RPMI8226 (cell line): ENCODE measurements at regions not wholly inside any gene's neighbourhood (a gene's known extent, or its start where the extent isn't known, plus 50 kb on each side); places are given as distances from the start of the nearest gene placed in this dataset.

Experiments used
- DNase-seq: peaks from one replicate; pipeline ENCODE4 v3.0.0-alpha.2; 2015

DNA sequence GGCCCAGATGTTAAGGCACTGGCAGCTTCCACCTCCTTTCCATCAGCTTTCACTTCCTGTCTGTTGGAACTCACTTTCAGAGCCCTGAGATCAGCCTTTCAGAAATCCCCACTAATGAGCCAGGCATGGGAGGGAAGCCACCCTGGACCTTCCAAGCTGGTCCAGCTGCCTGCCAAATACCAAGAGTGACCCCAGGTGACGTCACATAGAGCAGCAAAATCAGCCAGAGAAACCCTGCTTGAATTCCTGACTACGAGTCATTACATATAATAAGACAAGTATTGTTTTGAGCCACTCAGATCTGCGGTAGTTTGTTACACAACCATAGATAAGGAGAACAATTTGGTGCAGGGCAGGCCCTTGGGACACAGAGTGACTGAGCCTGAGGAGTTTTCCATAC, 556.0 kb upstream of the JAG1 start:
- DNase-seq: no peak

DNA sequence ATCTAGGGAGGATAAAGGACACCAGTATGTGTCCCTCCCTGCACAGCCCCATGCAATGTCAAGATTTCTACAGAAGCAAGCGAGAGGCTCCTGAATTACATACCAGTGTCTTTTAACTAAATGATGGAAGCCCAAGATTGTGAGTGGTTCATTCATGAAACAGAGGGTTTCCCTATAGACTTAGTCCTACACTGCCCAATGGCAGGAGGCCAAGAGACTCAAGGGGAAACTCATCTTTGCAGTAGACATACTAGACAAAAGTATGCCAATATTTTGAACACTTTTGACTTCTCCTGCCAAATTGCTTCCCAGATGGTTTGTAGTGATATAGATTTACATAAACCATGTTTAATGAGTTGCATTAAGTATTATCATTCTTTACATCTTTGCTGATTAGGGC, 557.2 kb upstream of the JAG1 start:
- DNase-seq: no peak

DNA sequence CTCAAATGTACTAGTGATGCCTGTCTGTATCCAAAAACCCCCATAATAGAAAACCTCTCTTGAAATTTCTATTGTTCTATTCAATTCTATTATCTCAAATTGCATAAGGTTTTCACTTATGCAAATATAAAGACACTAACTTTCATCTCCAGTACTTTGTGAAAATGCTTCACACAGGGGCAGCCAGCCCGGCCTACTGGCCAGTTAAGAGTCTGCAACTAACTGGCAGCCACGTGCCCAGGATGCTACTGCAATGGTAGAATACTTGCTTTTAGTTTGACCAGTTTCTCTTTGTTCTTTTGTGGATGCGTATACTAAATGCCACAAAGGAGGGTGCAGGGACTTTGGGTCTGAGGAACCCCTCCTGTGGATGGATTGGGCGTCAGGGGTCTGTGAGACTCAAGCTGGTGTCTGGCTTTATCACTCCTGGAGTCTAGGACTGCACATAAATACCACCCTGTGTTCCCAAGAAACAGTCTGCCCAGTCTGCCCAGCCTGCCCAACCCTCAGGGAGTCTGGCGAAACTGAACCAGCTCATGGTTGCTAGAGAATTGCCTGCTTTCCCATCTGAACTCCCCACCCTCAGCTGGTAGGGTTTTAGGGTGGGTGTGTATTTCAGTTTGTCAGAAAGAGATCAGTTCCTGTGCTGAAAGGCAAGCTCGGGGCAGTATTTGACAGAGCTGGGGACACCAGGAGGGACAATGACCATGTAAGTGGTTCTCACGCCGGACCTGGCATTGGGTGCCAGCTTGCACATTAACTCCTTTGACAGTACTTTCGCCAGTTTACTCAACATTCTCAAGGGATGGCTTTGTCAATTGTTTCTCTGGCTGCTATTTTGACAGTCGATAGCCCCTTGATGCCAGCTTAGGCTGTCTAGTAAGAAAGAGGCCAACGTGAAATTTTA, 558.2 kb upstream of the JAG1 start:
- no peak for DNase-seq

DNA sequence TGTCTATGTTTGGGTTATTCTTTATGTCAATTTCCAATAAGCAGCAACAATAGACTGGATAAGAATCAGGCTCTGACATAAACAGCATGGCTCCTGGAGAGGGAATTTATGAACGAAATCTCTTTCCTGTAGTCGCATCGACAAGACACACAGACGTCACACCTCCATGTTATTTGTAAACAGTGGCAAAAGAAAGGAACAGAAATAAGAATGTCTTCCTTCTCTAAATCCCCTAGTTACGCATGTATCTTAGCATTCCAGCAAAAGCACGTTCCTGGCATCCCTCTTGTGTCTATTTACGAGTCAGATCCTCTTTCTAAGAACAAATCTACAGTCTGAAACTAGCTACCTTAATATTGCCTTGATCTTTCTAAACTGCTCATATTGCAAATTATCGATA, 559.1 kb upstream of the JAG1 start:
- DNase-seq: no peak

DNA sequence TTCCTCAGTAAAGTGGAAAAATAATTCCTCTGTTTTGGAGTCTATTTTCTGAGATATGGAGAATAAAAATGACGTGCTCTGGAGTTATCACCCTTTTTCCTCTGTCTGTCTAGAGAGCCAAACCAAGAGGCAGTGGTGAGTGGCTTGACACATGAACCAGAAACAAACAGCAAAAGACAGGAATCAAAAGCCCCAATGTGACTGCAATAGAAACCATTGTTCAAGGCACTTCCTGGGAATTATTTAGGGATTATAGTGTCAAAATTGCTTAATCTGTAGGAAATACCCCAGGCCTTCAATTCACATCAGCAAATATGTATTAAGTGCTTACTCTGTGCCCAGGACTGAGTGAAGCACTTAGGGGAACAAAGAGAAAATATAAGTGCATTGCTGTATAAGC, 560.4 kb upstream of the JAG1 start:
- DNase-seq: no peak

DNA sequence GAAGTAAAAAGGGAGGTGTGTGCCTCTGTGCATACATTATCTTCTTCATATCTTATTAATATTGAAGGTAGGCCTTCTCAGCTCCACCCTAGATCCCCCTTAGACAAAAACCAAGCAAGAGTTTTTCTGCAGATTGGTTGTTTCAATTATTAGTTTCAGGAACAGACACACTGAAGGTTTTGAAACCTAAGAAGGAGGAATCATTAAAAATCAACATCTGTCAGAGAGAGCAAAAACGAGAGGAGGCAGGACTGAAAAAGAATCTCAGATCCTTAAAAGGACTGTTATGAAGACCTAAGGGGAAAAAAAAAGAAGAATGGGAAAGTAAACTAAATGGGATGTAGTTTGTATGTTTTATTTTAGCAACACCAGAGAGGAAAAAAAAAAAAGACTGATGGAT, 560.8 kb upstream of the JAG1 start:
- DNase-seq: no peak

DNA sequence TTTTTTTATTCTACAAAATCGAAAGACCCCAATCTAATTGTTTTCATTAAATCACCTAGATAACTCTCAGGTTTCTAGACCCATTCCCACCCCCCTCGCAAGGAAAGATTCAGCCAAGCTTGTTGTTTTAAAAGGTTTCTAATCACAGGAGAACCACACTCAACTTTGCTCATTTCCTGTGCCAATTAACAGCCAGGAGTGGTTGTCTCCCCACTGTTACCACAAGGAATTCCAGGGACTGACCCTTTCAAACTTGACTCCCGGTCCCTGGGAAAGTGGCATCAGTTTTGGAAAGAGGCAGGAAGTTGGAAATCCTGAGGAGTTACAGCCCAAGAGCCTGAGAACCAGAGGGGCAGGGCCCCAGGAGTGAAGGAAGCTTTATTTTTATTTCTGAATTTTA, 561.3 kb upstream of the JAG1 start:
- DNase-seq: no peak

DNA sequence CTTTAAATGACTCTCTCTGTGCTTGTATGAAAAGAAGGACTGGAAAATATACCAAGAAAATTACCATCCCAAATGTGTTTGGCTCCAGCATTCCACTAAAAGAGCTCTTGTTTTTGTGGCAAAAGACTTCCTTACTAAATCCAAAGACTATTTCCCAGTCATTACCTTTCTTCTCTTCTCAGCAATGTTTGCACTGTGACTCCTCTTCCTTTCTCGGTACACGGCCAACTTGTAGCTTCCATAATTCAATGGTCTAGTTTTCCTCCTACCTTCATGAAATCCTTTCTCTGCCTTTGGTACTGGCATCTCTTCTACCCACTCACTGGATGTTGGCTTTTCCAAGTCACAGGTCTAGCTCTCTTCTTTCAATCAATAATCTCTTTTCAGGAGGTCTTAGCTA, 568.5 kb upstream of the JAG1 start:
- DNase-seq: no peak

DNA sequence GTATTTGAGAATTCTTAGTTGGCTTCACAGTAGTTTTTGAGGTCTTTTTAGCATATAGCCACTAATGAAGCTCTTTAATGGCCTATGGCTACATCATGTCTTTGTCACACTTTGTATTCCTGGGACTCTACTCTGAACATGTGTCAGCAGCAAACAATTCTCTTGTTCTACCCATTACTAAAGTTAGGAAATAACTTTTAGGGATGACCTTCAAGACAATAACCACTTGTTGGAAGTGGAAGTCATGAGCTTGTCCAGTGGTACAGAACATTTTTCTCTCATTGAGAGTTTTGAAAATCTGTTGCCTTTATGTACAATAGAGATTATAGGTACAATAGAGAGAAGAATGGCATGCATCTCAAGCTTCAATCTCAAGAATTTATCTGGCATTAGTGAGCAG, 571.6 kb upstream of the JAG1 start:
- no peak for DNase-seq

DNA sequence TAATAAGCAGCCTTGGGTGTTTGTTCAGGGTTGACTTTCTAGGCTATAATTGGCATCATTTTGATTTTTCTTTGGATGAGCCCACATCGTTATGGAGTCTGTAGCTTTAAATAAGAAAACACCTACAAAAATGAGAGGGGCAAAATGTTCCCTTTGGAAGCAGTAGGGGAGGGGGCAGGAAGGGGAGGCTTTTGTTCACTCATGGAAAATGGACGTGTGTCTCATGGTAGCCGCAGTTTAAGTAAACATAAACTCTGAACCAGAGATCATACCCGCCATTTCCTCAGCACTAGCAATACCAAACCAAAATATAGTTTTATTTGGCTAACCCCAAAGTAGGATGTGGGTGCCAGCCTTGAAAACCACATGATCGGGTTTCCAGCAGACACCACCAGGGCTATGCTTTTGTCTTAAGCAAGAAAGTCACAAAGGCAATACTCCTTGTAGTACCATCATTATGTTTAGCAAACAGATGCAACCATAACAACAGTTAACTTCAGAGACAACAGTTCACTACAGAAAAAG, 572.5 kb upstream of the JAG1 start:
- no peak for DNase-seq

DNA sequence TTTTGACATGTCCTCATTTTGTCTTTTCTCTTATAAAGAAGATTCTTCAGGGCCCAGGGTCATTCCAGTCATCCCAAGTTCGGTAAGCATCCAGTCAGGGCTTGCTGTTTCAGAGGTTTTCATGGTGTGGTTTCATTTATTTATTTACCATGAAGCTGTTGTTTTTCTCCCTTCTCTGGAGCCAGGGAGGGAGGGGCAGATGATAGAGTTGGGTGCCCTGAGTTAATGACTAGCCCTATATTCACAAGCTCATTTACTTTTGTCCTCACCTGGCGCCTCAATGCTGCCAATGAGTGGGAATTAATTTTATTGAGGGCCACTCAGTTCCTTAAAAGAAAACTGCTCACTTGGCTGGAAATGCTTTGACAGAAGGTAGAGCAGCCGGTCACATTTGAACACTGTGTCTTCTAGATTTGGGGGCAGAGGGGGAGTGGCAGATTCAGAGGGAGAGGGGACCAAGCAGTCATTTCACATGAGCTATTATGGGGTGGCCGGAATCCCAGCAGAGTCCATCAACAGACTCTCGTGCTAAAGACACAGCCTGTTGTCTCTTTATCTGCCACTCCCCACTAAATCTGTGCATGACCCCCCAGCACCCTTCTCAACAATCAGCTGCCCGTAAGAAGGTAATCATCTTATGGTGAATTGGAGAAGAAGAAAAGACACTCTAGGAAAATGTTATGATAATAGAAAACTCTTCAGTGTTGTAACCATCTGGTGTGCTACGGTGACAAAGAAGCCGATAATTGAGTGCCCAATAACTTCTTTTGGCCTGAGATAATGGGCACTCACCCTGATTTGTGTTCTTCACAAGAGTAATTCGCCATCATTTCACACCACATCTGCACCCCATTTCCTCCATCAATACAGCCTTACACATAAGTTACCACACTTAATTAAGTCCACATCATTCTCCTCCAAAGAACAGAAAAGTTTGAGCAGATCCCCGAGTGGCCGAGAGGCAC, 573.5 kb upstream of the JAG1 start:
- DNase-seq: no peak

DNA sequence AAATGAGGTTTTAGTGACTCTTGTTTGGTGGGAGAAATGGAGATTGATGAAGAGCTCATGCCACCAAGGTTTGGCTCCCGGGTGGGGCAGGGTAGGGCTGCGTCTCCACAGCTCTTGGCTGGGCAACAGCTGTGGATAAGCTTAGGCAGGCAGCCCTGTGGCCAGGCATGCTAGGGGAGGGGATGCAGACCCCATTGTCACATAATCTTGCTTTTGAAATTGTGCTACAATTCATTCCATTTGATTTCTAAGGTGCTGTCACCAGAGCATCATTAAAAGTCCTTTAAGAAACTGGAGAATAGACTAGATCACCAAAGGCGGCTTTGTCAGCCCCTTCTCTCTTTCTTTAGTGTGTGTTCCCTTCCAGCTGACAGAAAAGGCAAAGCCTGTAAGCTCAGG, 574.2 kb upstream of the JAG1 start:
- DNase-seq: no peak

DNA sequence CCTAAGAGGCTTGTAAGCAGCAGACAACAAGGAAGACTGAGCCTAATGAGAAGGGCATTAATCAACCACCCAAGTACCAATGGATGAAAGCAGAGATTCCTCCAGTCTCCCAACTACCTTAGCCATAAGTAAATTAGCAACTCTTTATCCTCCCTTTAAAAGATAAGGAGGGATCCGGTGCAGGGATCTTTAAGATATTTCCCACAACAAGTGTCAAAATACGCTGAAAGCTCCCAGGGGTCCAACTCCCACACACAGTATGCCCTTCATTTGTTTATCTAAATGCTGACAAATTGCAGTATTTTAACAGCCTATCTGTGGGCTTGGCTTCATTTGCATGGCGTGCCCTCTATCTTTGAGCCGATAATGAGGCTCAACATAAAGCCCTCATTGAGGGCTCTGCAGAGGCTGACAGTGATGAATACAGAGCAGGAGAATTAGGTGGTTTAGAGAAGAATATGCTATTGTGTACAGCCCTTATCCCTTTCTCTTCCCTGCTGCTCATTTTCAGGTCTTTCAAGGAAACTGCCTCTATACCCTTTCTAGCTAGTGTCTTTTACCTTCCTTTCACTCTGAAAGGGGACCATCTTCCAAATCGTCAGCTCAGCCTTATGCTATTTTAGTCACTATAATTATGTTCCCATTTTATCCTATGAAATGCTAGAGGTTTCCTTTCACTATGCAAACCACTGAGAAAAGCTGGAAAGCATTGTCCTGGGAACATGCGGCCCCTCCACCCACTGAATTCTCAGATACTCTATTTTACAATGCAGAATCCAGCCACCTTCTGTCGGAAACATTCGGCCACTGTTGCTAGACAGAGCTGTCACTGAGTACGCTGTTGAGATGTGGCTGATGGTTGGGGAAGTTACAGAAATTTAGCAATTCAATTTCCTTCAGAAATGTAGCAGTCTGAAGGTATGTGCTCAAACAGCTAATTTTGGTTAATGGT, 575.2 kb upstream of the JAG1 start:
- no peak for DNase-seq

DNA sequence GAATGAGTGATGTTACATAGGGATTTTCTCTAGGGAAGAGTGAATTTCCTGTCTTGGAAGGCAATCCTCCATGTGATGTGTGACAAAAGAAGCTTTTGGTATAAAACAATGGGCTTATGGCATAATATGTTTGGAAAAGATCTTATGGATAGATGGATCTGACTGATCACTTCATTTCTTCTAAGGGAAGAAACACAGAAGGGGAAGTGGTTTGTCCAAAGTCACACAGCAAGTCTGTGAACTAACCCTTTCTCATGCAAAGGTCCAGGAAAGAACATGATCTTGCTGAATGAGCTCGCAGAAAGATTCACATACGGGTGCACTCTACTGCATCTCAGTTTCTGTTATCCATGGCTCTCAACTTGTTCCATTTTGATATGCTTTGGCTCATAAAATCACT, 575.9 kb upstream of the JAG1 start:
- DNase-seq: no peak

DNA sequence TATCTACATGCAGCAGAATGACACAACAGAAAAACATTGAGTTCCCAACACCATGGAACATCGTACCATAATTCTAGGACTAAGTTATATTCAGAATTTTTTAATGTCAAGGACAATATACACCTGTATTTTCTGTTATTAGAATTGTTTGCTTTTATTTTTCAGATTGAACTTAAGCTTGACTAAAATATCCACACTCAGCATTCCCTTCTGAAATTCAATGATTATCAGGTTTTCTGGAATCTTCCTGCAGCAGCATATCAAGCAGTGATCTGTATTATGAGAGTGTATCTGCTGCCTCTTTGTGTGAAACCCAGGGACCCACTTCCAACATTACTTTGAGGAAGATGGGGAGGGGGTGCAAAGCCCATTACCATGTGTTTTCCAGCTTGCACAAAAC, 578.6 kb upstream of the JAG1 start:
- no peak for DNase-seq

DNA sequence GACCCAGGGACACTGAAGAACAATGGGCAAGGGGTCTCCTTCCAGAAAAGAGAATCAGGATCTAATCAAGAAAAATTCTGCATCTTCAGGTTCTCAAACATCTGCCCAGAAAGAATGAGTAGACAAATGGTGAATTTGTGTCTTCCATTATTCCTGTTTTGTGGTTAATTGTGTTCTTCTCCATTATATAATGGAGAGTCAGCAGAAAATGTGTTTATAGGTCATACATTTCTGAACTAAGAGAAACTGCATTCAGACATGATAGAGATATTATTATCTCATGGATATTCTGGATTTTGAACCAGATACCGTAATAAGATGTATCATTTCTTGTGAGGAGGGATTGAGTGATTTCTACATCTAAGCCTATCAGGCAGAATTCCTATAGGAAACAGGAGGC, 581.7 kb upstream of the JAG1 start:
- DNase-seq: no peak

DNA sequence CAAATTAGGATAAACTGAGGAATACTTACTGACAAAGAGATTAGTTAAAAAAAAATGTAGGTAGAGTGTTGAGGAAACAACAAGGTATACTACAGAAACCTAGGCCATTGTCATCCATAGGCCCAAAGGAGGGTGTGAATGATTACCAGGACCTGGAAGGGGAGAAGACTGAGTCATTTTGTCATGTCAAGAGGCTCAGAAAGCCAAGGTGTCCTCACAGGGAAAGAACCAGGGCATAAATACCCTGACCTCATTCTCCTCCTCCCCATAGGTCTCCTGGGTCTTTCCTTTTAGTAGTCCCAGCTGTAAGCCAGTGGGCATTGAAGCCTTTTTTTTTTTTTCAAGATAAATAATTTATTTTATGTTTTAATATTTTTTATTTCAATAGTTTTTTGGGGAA, 582.1 kb upstream of the JAG1 start:
- no peak for DNase-seq

DNA sequence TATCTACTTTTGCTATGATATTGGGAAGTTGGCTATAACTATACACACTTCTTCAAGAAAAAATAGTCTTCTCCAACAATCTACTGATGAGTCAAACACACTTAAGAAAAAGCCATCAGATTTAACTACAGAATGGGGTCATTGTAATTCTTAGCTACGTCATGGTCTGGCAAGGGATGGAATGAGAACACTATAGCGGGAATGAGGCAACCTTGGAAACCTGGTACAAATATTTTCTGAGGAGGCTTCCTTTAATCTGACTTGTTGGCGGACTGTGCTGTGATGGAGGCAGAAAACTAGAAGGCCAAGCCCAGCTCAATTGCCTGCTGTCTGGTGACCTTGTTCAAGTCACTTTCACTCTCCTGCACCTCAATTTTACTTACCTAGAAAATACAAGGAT, 586.8 kb upstream of the JAG1 start:
- DNase-seq: no peak

DNA sequence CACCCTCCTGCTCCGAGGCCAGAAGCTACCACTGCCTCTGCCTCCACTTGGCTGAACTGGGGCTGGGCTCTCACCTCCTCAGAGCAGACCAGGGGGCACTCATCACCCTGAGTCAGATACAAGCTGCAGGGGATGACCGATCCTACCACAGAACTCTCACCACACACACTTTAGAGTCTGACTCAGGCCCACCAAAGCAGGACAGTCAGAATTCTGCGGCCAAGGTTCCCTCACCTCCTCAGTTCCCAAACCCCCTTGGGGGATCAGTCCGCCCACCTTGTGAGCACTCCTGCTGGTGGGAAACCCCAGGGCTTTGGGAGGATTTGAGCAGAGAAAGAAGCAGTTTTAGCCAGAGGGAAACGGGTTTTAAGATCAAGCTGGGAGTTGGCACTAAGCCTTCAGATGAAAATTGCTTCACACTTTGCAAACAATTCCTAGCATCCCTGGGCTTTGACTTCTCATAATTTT, 587.8 kb upstream of the JAG1 start:
- no peak for DNase-seq

DNA sequence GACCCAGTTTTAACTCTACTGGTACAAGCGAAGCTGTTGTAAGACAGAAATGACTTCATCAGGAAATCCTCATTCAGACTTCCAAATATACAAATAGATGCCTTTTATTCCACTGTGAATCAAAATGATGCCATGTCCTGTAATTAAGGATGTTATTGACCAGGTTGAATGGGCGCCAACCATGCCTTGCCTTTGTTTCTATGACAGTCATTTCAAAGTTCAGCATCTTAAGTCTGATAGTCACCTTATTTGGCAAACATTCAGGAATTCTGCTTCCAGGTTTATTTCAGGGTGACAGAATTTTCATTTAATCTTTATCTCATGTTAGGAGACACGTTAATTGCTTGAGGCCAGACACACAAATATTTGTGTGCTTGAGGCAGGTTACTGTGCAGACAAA, 592.8 kb upstream of the JAG1 start:
- DNase-seq: no peak

DNA sequence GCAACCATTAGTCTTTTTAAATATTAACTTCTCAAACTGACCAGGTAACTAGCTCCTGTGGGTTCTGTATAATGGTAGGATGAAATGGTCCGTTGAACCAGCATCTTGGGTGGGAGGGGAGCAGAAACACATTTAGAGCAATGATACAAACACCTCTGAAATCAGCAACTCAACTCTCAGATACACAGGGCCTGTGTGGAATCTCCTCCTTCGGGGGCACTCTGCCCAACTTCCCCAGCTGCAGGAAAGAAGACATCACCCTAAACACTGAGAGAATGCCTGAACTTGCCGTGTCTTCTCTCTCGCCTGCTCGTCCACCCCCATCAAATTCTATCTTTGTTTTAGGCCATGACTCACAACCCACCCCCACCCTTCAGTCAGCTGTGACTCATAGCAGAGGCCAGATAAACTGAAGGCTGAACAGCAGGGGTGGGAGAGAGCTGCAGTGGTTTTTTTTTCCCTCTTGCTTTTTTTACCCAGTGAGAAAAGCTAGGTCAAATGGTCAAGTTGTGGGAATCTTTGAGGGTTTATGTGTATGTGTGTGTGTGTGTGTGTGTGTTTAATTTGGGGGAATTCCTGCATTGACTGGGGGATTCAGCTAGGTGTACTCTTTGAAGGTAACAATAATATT, 593.4 kb upstream of the JAG1 start:
- no peak for DNase-seq

DNA sequence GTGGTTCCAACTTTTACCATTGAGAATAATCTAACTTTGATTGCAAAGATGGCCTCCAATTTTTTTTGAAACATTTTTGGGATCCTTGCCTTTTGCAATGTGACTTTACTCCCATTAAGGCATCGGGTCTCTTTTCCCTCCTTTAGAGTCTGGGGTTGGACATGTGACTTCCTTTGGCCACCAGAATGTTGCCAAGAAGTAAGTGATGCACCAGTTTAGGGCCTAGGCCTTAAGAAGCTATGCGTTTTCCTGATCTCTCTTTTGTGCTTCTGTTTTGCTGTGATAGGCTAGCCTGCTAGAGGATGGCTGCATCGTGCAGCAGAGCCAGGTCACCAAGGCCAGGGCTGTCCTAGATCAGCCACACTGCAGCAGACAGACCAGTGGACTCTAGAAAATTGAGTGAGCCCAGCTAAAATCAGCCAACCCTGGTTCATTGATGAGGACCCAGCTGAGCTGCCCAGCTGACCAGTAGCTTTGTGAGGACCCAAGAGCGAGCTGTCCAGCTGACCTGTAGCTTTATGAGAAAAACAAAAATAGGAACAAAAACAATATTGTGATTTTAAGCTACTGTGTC, 594.0 kb upstream of the JAG1 start:
- no peak for DNase-seq
